ENCODE measurements at regions not wholly inside any gene's neighbourhood (a gene's known extent, or its start where the extent isn't known, plus 50 kb on each side); places are given as distances from the start of the nearest gene placed in this dataset.
"Not testable (repeated sequence)": the region's sequence is repeated elsewhere in the genome, so short reads cannot be mapped to it uniquely, and the experiment has no call there.

DNA sequence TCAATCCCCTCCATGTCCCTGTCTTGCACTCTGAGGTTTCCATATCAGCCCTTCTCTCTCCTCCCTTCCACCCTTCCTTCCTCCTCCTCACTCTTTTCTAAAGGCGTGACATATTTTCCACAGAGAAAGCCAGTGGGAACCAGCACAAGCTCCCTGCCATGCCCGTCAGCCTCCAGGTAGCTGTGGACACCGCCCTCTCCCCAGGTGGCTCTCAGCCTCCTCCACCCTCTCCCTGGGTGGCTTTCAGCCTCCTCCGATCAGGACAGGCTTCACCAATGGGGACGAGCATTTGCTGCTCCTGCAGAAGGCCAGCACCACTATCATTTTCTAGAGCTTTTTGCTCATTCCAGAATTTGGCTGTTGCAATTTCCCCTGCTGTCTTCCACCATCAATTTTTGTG lies 236.6 kb downstream of the GADD45G start:
- no peak for DNase-seq (ENCODE audit: low spot score)

DNA sequence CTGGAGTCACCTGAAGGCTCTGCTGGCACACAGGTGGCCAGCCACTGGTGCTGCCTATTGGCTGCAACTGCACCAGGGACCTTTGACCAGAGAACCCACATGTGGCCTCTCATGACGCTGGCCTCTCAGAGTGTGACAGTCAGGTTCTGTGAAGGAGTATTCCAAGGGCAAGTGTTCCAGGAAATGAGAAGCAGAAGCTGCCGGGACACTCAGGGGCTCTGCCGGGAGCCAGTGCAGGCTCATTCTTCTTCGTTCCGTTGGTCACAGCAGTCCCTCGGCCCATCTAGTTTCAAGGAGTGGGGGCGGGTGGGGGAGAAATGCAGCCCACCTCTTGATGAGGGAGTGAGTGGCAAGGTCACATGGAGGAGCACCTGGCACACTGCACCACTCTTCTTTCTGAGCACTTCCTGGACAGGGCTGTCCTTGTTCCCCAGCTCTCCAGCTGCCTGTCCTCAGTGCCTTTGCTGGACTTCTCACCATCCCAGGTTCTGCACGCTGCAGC lies 237.5 kb downstream of the GADD45G start:
- no peak for DNase-seq (ENCODE audit: low spot score)

DNA sequence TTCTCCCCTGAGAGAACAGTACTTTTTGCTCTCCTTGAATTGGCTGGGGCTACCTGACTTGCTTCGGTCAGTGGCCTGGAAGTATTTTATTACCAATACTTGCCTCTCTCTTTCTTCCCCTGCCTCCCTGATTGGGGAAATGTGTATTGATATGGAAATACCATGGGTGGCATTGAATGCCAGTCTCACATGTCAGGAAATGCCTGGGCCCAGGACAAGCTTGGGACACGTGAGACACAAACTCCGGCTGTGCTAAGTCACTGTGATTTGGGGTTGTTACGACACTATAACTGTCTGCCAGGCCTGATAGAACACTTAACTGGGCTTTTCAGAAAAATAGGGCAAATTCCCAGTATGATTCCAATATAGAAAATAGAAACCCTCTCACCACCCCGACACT lies 238.3 kb downstream of the GADD45G start:
- no peak for DNase-seq (ENCODE audit: low spot score)

DNA sequence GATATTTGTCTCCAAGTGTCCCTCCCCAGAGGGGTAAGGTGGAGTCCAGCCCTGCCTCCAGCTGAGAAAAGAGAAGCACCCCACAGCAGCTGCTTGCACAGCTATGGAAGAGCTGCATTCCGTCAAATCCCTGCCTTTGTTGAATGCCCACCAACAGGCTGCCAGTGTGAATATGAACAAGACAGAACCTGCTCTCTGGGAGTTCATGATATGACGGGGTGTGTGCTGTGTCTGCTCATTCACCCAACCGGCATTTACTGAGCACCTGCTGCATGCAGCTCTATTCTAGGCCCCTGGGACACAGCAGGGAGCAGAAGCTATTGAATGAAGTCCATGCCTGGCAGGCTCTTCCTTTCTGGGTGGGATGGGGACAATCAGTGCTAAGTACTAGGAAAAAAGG lies 238.8 kb downstream of the GADD45G start:
- DNase-seq (ENCODE audit: low spot score) = no peak

DNA sequence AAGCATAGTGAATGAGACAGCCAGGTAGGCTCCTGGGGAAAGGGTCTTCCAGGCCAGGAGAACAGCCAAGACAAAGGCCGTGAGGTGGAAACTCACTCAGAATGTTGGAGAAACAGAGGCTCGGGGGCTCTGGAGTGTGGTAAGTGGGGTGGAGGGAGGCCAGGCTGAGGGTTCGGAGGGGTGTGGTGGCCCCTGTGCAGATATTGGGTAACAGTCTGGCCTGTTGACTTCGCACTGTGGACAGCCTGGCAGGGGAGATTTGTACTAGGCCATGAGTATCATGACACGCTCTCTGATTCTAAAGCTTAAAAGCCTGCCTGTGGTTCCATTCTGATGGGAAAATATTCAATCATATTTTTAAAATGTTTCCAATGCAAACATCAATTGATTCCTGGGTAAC lies 239.3 kb downstream of the GADD45G start:
- DNase-seq (ENCODE audit: low spot score) = no peak

DNA sequence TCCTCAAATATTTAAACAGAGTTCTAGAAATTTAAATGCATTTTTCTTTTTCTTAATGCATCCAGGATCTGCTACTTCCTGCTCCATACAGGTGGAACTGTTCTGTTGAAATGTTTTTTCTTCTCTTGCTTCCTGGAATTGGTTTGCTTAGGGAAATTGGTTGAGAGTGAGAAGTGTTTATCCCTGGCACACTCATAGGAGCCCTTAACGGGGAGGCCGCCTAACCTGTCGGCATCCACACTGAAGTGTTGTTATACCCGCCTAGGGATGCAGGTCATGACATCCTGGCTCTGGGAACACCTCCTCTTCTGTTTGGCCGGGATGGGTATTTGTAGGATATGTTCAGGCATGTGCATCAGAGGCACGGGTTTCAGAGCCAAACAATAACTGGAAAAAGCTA lies 239.7 kb downstream of the GADD45G start:
- DNase-seq (ENCODE audit: low spot score) = no peak

DNA sequence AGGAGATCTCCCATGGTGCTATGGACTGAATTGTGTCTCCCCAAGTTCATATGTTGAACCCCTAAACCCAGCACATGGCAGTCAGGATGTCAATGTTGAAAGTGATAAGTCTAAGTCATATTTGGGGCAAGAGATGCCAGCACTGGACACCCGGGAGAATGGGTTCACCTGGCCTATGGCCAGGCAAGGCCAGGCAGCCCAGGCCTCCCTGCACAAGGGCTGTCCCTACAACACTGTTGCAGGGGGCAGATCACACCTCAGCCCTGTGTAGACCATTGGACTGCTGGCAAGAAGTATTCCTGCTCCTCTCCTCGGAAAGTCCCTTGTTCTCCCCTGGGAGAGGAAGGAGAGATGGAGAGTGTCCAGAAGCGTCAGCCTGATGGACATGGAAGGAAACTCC lies 240.5 kb downstream of the GADD45G start:
- DNase-seq (ENCODE audit: low spot score) = no peak

DNA sequence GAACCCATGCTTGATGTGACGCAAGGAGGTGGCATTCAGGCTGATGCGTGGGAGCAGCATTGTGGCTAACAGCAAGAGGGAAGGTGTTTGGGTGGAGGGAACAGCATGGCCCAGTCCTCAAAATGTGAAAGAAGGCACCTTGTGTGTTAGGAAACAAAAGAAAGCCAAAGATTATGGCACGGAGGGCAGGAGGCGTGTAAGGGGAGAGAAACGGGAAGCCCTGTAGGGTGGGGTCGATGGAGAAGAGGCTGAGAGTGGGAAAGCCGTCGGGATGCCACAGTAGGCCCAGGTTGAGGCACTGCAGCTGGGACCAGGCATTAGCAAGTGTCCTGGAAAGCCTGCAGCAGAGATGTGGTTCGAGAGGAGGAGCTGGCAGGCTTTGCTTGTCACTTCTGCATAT lies 241.1 kb downstream of the GADD45G start:
- DNase-seq (ENCODE audit: low spot score) = no peak

DNA sequence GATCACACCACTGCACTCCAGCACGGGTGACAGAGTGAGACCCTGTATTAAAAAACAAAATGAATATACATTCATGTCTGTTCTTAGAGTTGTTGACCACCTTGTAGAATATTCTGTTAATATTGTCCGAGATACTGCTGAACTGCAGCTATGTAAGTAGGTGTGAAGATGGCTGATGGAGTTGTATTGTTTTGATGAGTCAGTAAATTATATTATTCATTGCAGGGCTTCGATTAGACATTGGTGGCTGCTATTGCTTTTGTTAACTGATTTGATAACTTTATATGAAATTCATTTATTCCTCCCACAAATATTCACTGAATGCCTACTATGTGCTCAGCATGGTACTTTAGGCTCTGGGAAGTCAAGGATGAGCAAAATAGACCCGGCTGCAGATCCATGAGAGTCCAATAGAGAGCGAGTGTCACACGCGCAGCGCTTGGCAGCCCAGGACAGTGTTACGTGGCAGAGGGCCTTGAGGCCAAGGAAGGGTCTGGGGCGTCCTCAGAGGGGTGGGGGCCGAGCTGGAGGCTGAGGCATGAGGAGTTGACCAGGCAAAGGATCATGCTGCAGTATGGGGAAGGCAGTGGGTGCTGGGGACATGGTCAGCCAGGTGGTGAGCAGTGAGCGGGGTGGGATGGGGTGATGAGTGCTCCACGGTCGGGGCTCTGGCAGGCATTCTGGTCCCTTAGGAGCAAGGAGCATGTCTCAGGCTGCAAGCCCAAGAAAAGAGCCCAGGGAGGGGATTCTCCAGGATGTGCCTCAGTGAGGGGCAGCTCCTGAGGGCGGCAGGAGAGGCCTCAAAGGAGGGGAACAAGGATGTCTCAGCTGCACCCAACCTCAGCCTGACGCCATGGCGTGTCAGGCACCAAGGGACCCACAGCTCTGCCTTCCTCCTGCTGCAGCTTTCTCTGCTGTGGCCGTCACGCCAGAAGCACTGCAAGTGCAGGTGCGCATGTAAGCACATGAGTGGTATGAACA lies 243.5 kb downstream of the GADD45G start:
- no peak for DNase-seq (ENCODE audit: low spot score)

DNA sequence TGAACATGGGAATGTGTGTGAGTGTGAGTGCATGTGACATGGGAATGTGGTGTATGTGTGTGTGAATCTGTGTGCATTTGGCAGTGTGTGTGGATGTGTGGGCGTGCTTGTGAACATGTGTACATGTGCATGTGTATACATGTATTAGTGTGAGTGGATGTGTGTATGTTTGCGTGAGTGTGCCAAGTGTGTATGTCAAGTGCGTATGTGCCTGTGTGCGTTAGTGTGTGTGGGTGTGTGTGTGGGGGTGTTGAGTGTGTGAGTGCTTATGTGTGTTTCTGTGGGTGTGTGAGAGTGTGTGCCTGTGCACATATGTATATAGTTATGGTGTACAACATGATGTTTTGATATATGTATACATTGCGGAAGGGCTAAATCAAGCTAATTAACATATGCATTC lies 244.3 kb downstream of the GADD45G start:
- DNase-seq (ENCODE audit: low spot score) = no peak

DNA sequence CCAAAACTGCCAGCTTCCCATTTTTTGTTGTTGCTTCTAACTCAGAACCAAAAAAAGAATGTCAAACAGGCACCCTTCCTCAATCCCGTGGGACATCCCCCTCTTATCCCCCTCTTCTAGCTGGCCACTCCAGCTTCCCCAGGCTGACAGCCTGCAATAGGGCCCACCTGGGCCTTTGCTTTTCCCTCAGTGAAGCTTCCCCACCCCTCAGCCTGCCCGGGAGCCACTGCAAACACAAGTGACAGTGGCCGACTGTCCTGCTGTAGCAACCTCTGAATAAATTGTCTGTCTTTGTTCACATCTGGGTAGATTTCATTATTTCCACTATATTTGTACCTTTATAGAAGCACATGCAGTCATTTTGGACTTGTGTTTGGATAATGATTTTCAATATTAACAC lies 245.3 kb downstream of the GADD45G start:
- no peak for DNase-seq (ENCODE audit: low spot score)

DNA sequence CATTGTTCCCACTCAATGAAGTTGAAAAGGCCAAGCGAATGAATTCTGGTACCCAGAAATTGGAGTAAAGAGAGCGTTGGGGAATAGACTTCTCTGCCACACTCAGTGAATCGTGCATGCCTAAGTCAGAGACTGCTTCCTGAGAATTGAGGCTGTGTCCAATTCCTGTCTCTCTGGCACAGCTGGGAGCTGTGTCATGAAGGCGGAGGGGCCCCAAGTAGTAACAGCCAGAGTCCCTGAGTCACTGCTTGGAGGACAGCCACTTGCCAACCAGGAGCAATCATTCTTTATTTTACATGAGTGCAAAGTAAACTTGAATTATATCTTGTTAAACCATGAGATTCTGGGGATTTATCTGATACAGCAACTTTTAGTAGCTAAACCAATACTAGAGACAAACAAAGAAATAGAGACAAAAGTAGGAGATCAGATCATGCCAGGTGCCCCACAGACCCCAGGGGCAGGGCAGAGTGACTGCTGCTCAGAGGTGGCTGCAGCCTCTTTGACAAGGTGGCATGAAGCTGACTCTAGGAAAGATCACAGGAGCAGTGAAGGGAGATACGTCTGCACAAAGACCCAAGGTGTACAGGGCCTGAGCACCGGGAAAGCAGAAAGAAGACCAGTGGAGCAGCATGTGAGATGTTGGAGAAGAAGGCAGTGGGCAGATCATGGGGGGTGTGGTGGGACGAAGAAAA lies 246.0 kb downstream of the GADD45G start:
- DNase-seq (ENCODE audit: low spot score) = no peak

DNA sequence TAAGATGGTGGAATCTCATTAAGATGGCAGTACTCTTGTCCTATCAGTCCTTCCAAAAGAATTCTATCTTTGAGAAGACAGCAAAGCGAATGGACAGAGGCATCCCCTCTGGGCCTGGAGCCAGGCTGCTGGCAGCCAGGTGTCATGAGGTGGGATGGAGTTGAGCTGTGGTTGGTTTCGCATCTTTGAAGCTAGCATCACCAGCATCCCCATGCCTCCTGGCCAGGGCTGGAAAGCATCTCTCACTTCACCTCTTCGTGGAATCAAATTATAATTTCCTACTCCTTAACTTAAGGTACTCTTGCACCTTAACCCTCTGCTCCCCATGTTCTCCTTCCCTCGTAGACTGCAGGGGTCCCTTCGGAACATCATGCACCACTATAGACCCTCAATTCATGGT lies 248.3 kb downstream of the GADD45G start:
- no peak for DNase-seq (ENCODE audit: low spot score)

DNA sequence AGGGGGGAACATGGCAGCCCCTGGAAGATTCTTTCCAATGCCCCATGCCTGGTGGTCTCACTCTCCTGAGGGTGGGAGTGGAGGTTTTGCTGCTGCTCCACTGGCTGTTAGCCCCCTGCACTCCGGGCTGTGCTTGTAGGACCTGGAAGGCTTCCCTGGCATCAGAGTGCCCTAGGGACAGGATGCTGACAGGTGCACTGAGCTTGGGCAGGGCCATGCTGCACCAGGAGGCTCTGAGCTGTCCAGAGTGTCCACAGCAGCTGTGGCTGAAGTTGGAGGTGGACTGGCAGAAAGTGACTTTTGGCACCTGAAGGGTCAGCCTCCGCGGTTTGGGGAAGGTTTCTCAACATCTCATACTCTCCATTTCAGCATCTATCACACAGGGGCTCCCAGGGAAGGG lies 249.1 kb downstream of the GADD45G start:
- DNase-seq (ENCODE audit: low spot score) = no peak

DNA sequence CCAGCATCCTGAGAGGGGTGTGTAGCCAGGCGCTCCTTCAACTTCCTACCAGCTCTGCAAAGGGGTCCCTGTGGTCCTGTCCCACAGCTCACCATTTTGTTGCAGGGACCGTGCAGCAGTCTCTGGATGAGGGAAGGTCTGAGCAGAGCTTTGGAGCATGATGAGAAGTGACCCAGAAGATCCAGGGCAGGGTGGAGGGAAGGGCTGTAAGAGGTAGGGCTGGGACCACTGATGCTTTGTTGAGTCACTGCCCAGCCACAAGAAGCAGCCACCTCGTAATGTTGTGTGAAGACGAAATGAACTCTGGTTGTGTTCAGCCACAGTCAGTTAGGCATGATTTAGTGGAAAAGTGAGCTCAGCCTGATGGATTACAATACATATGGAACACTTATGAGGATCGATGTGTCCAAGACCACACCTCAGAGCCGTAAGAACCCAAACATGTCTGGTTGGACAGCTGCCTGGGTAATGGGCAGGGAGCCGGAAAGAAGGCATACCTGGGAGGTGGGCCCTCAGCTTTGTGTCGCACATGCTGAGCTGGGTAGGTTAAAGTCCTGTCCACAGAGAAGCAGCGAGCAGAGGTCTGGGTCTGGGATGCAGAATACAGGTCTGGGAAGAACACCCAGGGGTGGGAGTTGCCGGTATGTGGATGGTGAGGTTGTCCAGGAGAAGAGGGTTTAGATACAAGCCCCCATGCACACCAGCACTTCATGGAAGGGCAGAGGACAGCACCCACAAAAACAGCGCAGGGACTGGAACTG lies 250.1 kb downstream of the GADD45G start:
- no peak for DNase-seq (ENCODE audit: low spot score)

DNA sequence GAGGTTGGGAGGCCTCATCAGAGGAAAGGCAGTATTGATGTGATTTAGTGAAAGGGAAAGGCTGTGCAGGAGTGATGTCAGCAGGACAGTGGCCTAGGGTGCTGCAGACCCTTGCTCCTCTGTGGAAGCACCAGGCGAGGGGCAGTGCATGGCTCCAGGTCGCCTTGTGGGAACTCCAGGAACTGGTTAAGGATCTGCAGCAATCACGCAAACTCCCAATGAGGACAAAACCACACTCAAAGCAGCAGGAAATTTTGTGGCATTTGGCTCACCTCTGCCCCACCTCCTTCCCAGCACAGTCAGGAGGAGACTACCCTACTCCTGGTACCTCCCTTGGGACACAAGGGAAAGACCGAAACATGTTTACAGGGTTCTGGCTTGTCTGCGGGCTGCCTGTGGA lies 251.5 kb downstream of the GADD45G start:
- DNase-seq (ENCODE audit: low spot score) = not testable (repeated sequence)

DNA sequence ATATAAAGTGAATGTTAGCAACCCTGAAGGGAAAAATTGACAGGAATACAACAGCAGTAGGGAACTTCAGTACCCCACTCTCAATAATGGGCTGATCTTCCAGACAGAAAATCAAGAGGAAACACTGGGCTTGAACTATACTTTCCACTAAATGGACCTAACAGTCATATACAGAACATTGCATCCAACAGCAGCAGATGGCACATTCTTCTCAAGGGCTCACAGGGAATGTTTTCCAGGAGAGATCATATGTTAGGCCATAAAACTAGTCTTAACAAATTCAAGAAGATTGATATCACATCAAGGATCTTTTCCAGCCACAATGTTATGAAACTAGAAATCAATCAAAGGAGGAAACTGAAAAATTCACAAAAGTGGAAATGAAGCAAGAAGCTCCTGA lies 252.1 kb downstream of the GADD45G start:
- not testable (repeated sequence) for DNase-seq (ENCODE audit: low spot score)

DNA sequence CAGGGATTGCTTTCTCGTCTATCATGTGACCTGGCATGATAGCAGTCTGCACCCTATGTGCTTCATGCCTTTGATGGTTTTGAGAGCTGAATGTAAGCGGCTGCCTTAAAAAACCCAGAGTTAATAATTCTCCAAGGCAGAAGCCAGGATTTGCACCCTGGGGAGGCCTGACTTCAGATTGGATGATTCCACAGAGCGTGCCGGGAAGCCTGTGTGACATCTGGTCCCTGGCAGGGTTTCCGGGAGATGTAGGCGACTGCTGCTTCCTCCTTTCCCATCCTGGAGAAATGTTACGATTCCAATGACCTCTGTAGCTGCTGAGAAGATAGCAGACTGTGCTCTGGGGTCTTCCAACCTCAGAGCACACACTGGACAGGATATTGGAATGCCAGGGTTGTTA lies 255.0 kb downstream of the GADD45G start:
- not testable (repeated sequence) for DNase-seq (ENCODE audit: low spot score)

DNA sequence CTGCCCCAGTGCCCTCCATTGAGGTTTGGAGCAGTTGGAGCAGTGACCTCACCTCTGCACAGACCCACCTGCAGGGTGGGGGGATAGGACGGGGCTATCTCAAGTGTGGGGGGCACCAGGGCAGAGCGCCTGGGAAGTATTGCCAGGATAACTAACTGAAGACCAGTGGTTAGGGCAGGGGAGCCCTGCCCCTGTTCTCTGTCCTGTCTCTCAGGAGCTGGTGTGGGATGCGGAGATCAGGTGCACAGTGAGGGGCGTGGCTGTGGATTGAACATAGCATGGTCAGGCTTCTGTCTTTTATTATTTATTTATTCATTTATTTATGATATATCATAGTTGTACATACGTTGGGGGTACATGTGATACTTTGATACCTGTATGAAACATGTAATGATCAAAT lies 256.6 kb downstream of the GADD45G start:
- DNase-seq (ENCODE audit: low spot score) = not testable (repeated sequence)

DNA sequence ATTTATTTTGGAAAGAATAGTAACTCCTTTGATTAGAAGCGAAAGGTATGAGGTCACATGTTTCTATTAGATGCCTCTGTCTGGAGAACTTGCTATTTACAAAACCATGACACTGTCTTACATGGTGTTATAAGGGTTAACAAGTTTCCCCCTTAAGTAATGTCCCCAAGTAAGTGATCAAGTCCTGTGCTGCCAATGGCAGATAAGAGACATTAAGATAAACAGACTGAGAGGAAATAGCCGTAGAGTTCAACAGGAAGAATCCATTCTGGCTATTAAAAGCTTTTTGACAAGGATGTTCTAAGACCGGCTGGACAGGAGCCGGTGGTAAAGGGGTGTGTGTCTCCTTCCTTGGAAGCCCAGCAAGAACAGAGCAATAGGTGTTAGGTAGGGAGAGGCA lies 257.5 kb downstream of the GADD45G start:
- no peak for DNase-seq (ENCODE audit: low spot score)

DNA sequence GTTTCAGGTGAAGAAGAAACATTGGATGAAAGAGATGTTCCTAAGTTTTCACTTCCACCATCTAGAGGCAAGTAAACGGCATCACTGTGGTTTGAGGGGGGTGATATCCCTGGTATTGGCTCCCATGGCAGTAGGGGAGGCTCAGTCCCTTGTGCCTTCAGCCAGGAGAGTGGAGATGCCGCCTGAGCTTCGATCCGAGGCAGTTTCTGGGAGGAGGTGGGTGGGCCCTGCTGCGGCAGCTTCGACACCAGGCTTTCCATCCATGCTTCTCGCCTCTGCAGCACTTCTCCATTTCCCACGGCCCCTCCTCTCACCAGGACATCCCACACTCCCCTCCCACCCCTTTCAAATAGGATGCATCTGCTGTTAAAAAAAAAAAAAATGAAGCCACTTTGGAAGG lies 258.3 kb downstream of the GADD45G start:
- no peak for DNase-seq (ENCODE audit: low spot score)

DNA sequence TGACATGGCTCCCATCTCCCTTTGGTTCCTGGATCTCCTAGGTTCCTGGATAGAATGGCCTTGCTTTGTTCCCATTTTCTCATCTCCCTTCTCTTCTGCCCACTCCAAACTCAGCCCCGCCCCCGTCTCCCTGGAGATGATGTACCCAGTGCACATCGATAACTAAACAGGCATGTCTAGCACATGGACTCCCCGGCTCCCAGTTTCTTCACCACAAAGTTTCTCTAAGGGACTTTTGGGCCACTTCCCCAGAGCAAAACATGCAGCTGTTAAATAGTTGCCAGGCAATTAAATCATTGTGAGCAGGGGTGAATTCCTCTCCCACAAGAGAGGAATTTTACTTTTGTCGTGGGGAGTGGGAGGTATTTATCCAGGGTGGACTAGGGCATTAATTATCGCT lies 259.0 kb downstream of the GADD45G start:
- no peak for DNase-seq (ENCODE audit: low spot score)

DNA sequence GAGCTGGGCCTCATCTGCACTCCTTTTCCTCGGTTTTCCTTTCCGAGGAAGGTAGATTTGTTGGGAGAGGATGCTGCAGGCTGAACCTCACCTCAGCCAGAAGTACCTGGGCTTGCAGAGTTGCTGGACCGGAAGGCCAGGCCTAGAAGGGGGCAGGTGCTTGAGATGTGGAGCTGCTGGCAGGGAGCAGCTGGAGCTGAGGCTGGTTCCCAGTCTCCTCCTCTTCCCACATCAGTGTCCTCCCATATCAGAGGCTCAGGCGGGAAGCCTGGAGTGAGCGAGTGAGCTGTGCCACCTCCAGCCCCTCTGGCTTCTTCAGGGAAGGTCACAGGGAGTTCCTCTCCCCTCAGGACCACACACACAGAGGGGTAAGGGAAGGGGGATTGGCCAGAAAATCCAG lies 259.4 kb downstream of the GADD45G start:
- no peak for DNase-seq (ENCODE audit: low spot score)
